HG02973 (cell line): ENCODE measurements at regions not wholly inside any gene's neighbourhood (a gene's known extent, or its start where the extent isn't known, plus 50 kb on each side); places are given as distances from the start of the nearest gene placed in this dataset.

ENCODE experiments used
- ATAC-seq: cut with Tn5 transposase; IDR thresholded peaks from one replicate; pipeline ENCODE4 v1.9.1; 2021; ENCODE audit warnings: moderate library complexity; ENCODE audit not compliant: unreplicated experiment

- no peak for ATAC-seq
Observed at GRCh38 chr10:85524001-85524666, 842.5 kb downstream of the GRID1 start.

- no peak for ATAC-seq
Observed at GRCh38 chr10:85527616-85528317, 838.8 kb downstream of the GRID1 start.

- ATAC-seq = no peak
Observed at GRCh38 chr10:85528318-85528652, 838.3 kb downstream of the GRID1 start.

- no peak for ATAC-seq
Observed at GRCh38 chr10:85531706-85532105, 834.9 kb downstream of the GRID1 start.

- no peak for ATAC-seq
Observed at GRCh38 chr10:85532773-85533172, 833.8 kb downstream of the GRID1 start.

GRCh38 chr10:85535926-85536325 lies 830.7 kb downstream of the GRID1 start:
- ATAC-seq = no peak

- ATAC-seq = no peak
Observed at GRCh38 chr10:85537561-85537960, 829.0 kb downstream of the GRID1 start.

GRCh38 chr10:85538601-85539000 lies 828.0 kb downstream of the GRID1 start:
- no peak for ATAC-seq

- ATAC-seq = no peak
Observed at GRCh38 chr10:85542152-85542551, 824.4 kb downstream of the GRID1 start.

- no peak for ATAC-seq
Observed at GRCh38 chr10:85542936-85543730, 823.5 kb downstream of the GRID1 start.

- no peak for ATAC-seq
Observed at GRCh38 chr10:85544956-85545355, 821.6 kb downstream of the GRID1 start.

- no peak for ATAC-seq
Observed at GRCh38 chr10:85545874-85546273, 820.7 kb downstream of the GRID1 start.

GRCh38 chr10:85547460-85548023 lies 819.1 kb downstream of the GRID1 start:
- no peak for ATAC-seq

- peak; percentile 85 for ATAC-seq
Observed at GRCh38 chr10:85548034-85548433, 818.6 kb downstream of the GRID1 start.
